Endothelial cell of umbilical vein (primary cell): ENCODE measurements at regions not wholly inside any gene's neighbourhood (a gene's known extent, or its start where the extent isn't known, plus 50 kb on each side); places are given as distances from the start of the nearest gene placed in this dataset.

ENCODE experiments used
- BruUV-seq: library from RNA; stranded (reverse); fragments of 400-500 nt; replicated peaks from 2 replicates; lab custom pipeline; 2021; lab: Mats Ljungman, UMichigan
- CTCF ChIA-PET: fragments of 300-600, 350-600 bp; sonication (Branson Sonifier 250); formaldehyde crosslinking; loops from one replicate; lab custom pipeline; 2021; ENCODE audit warnings: antibody characterized with exemption, inconsistent platforms; lab: Charles Lee
- POLR2A ChIA-PET: fragments of 300-600, 350-600 bp; sonication (Branson Sonifier 250); formaldehyde crosslinking; loops from one replicate; lab custom pipeline; 2021; ENCODE audit warnings: antibody characterized with exemption, inconsistent platforms; lab: Charles Lee
- DNase-seq: peaks from one replicate; pipeline ENCODE4 v3.0.0-alpha.2; 2011; ENCODE audit warnings: low read depth, low spot score
- FAIRE-seq: peaks from 2 replicates; lab custom pipeline; 2011; peaks lifted over from hg19 to GRCh38; lab: Jason Lieb, UNC
- H2AFZ ChIP-seq: 2 replicates; pipeline ENCODE4 v1.6.0; 2012; ENCODE audit warnings: low read depth, low read length, control low read depth, inconsistent platforms
- H3K27ac ChIP-seq: 2 replicates; pipeline ENCODE4 v1.5.1; 2011; ENCODE audit warnings: low read depth, mild to moderate bottlenecking, control low read depth, low read length, moderate library complexity; ENCODE audit not compliant: insufficient read depth
- H3K27me3 ChIP-seq, 2 experiments: 2 replicates each; pipeline versions ENCODE4 v1.6.0 to v1.6.1; 2011; ENCODE audit warnings: low read length in 2 of 2, mixed read lengths in 1 of 2; ENCODE audit not compliant: control insufficient read depth in 2 of 2, insufficient read depth in 2 of 2
- H3K36me3 ChIP-seq, 2 experiments: 2 replicates in 1 of 2; 3 replicates in 1 of 2; pipeline ENCODE4 v1.5.1; 2011; ENCODE audit warnings: low read length in 2 of 2, mild to moderate bottlenecking in 1 of 2, moderate library complexity in 1 of 2; ENCODE audit not compliant: control insufficient read depth in 2 of 2, insufficient read depth in 2 of 2; ENCODE audit errors: extremely low read depth in 1 of 2
- H3K4me1 ChIP-seq: 3 replicates; pipeline ENCODE4 v1.5.1; 2011; ENCODE audit warnings: mild to moderate bottlenecking, low read length; ENCODE audit not compliant: control insufficient read depth, insufficient read depth; ENCODE audit errors: extremely low read depth
- H3K4me2 ChIP-seq: 2 replicates; pipeline ENCODE4 v1.6.1; 2011; ENCODE audit warnings: low read length, control low read depth, mixed read lengths; ENCODE audit not compliant: insufficient read depth
- H3K4me3 ChIP-seq, 3 experiments: fragments of 200-600 bp in 1 of 3; sonication (generic), shearing (Covaris generic) in 1 of 3; replicated peaks in 1 of 3; 2 replicates each; pipeline ENCODE4 v1.5.1; 2011 to 2016; ENCODE audit warnings: control low read depth in 3 of 3, low read length in 3 of 3, mild to moderate bottlenecking in 2 of 3, inconsistent platforms in 1 of 3, low read depth in 1 of 3, moderate library complexity in 1 of 3; ENCODE audit not compliant: insufficient read depth in 1 of 3
- H3K79me2 ChIP-seq: 2 replicates; pipeline ENCODE4 v1.6.0; 2012; ENCODE audit warnings: low read length, inconsistent platforms; ENCODE audit not compliant: control insufficient read depth, insufficient read depth
- H3K9ac ChIP-seq: replicated peaks from 2 replicates; pipeline ENCODE3; 2011; ENCODE audit warnings: low read length, control low read depth; ENCODE audit not compliant: insufficient read depth; ENCODE audit errors: extremely low read depth
- H3K9me1 ChIP-seq: replicated peaks from 3 replicates; pipeline ENCODE4 v1.6.0; 2011; ENCODE audit warnings: mild to moderate bottlenecking, low read length; ENCODE audit not compliant: control insufficient read depth, insufficient read depth; ENCODE audit errors: extremely low read depth
- H3K9me3 ChIP-seq: replicated peaks from 2 replicates; pipeline ENCODE4 v1.5.1; 2012; ENCODE audit warnings: low read length, inconsistent platforms; ENCODE audit not compliant: control insufficient read depth, insufficient read depth
- H4K20me1 ChIP-seq: replicated peaks from 2 replicates; pipeline ENCODE3; 2011; ENCODE audit warnings: mild to moderate bottlenecking, low read length; ENCODE audit not compliant: control insufficient read depth, insufficient read depth; ENCODE audit errors: extremely low read depth
- EZH2 ChIP-seq: IDR thresholded peaks from 2 replicates; pipeline ENCODE4 v1.6.1; 2012; ENCODE audit warnings: borderline replicate concordance, low read depth, mild to moderate bottlenecking, moderate library complexity, low read length, inconsistent platforms; ENCODE audit not compliant: severe bottlenecking
- GATA2 ChIP-seq: IDR thresholded peaks from 2 replicates; pipeline ENCODE4 v1.7.0; 2011; ENCODE audit warnings: low read depth, mild to moderate bottlenecking, moderate library complexity, mixed read lengths, low read length; ENCODE audit not compliant: insufficient read length, insufficient read depth
- JUN ChIP-seq: IDR thresholded peaks from 2 replicates; pipeline ENCODE4 v1.6.1; 2011; ENCODE audit warnings: borderline replicate concordance, low read depth; ENCODE audit not compliant: insufficient read length, insufficient read depth
- MYC ChIP-seq: IDR thresholded peaks from one replicate; pipeline ENCODE4 v1.6.1; 2011; ENCODE audit warnings: mild to moderate bottlenecking, low read depth, low read length
- POLR2A ChIP-seq: IDR thresholded peaks from 2 replicates; pipeline ENCODE4 v1.6.1; 2012; ENCODE audit warnings: low read depth, mild to moderate bottlenecking, control low read depth, low read length
- POLR2AphosphoS5 ChIP-seq: IDR thresholded peaks from 2 replicates; pipeline ENCODE4 v1.6.1; 2012; ENCODE audit warnings: low read depth, mild to moderate bottlenecking, control low read depth, low read length, moderate library complexity; ENCODE audit not compliant: insufficient read depth
- dilution Hi-C: fragments of 300-500 bp; cut with MboI; formaldehyde crosslinking; loops from one replicate; pipeline ENCODE4 v1.15.0; 2019; ENCODE audit warnings: low sequenced_read_pairs; ENCODE audit not compliant: extremely low pct_ligation_motif_present
- intact Hi-C: fragments of 100-400 bp; cut with micrococcal nuclease; formaldehyde crosslinking; loops from one replicate; pipeline ENCODE4 v1.10.0; 2022
- TF ChIP-seq, protein P1 (sequence below), 2 donors: IDR thresholded peaks; 1 replicate in 1 of 2; 2 replicates in 1 of 2; pipeline ENCODE4 v1.5.1; 2011; ENCODE audit warnings: low read length in 2 of 2, mild to moderate bottlenecking in 2 of 2, moderate library complexity in 2 of 2, control low read depth in 1 of 2, inconsistent platforms in 1 of 2, low read depth in 1 of 2; ENCODE audit not compliant: insufficient read depth in 1 of 2; ENCODE audit errors: extremely low read depth in 1 of 2
- TF ChIP-seq, protein P2 (sequence below): IDR thresholded peaks from 2 replicates; pipeline ENCODE4 v1.6.1; 2011; ENCODE audit not compliant: insufficient read depth, insufficient read length

DNA sequence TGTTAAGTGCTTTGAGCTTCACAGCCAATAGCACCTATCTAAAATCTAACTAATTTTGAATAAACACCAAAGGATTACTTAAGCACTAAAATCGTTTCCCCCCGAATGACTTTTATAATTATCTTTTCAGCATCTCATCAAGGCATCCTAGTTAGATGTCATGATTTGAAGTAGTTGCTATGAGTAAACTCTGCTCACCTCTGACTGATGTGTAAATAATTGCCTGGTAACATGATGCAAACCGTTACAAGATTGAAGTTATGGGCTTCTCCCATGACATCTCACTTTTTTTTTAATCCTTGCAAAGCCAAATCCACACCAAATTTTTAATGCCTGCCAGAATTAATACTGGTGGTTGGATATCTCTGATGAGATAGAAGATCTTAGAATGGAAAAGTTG, 377.1 kb downstream of the PRDM5 start:
- Histone ChIP-seq H3K4me1 (no peaks in the 10 kb centered on the region), H3K9me3 (no peaks in the 10 kb centered on the region), H2AFZ (no peak overlapping the region), H4K20me1 (no peaks in the 10 kb centered on the region), H3K9me1 (no peaks in the 10 kb centered on the region), H3K9ac (no peak overlapping the region), H3K4me3 (no peak overlapping the region), H3K36me3 (no peaks in the 10 kb centered on the region), H3K79me2 (no peaks in the 10 kb centered on the region), H3K4me2 (no peak overlapping the region), H3K27me3 (no peaks in the 10 kb centered on the region), H3K27ac (no peak overlapping the region)
- dilution Hi-C loops, result no loop called here
- TF ChIP-seq EZH2 (no peak), POLR2A (no peak), GATA2 (no peak), MYC (no peak), JUN (no peak), POLR2AphosphoS5 (no peak)
- TF ChIP-seq, protein P1, sequence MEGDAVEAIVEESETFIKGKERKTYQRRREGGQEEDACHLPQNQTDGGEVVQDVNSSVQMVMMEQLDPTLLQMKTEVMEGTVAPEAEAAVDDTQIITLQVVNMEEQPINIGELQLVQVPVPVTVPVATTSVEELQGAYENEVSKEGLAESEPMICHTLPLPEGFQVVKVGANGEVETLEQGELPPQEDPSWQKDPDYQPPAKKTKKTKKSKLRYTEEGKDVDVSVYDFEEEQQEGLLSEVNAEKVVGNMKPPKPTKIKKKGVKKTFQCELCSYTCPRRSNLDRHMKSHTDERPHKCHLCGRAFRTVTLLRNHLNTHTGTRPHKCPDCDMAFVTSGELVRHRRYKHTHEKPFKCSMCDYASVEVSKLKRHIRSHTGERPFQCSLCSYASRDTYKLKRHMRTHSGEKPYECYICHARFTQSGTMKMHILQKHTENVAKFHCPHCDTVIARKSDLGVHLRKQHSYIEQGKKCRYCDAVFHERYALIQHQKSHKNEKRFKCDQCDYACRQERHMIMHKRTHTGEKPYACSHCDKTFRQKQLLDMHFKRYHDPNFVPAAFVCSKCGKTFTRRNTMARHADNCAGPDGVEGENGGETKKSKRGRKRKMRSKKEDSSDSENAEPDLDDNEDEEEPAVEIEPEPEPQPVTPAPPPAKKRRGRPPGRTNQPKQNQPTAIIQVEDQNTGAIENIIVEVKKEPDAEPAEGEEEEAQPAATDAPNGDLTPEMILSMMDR (IDR thresholded peaks at IDR 0.05; ENCODE audit: extremely low read depth in 1 of 2, insufficient read depth in 1 of 2, low read depth in 1 of 2, low read length in 2 of 2), result no peak
- TF ChIP-seq, protein P2, sequence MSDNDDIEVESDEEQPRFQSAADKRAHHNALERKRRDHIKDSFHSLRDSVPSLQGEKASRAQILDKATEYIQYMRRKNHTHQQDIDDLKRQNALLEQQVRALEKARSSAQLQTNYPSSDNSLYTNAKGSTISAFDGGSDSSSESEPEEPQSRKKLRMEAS, result no peak
- ChIA-PET POLR2A (no interaction called here), CTCF (no interaction called here)
- intact Hi-C loops, result no loop called here
- no peak for DNase-seq
- no peak for FAIRE-seq
- BruUV-seq, result no TSS peak
